Ishikawa (cell line): ENCODE measurements at regions not wholly inside any gene's neighbourhood (a gene's known extent, or its start where the extent isn't known, plus 50 kb on each side); places are given as distances from the start of the nearest gene placed in this dataset.

Source experiments
- CEBPB ChIP-seq: IDR thresholded peaks from 2 replicates; pipeline ENCODE4 v1.6.1; 2012
- FOXM1 ChIP-seq: IDR thresholded peaks from 2 replicates; pipeline ENCODE4 v1.6.1; 2012; ENCODE audit warnings: low read depth, borderline replicate concordance
- RAD21 ChIP-seq: IDR thresholded peaks from 2 replicates; pipeline ENCODE4 v1.6.1; 2012; ENCODE audit warnings: low read depth
- TAF1 ChIP-seq: IDR thresholded peaks from 2 replicates; pipeline ENCODE4 v1.6.1; 2012; ENCODE audit warnings: low read depth, mild to moderate bottlenecking
- TEAD4 ChIP-seq: IDR thresholded peaks from 2 replicates; pipeline ENCODE4 v1.6.1; 2012
- YY1 ChIP-seq: IDR thresholded peaks from 2 replicates; pipeline ENCODE4 v1.6.1; 2012; ENCODE audit warnings: low read depth
- TF ChIP-seq, protein P1 (sequence below): IDR thresholded peaks from 2 replicates; pipeline ENCODE4 v1.6.1; 2012; ENCODE audit warnings: low read depth, mild to moderate bottlenecking
- TF ChIP-seq, protein P2 (sequence below): IDR thresholded peaks from 2 replicates; pipeline ENCODE4 v1.6.1; 2012

DNA sequence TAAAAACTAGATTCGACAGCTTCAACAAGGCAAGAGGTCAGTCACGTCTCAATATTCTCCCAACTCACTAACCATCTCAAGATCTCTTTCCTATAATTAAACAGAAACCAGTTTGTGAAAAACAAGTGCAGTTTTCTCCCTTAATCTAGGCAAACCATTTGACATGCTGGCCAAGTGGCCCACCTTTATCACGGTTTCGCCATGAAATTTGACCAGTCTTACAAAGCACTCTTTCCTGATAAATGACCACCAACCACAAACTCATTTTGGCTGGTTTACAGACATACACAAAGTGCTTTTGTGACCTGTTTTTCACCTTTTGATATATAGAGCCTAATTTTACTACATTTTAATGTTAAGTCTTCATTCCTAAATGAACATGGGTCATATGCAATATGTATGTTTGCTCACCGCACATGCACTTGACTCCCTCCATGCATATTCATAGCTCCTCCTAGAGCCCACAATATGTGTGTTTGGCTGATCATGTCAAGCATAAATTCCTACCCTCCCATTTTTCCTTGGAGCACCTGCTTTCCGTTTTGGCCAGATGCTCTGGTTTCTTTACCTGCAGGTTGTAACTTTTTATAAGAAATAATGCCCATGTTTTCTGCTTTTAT lies 385.1 kb downstream of the RAD51AP2 start:
- TF ChIP-seq YY1 = no peak
- no peak for TF ChIP-seq FOXM1
- TF ChIP-seq, protein P1, sequence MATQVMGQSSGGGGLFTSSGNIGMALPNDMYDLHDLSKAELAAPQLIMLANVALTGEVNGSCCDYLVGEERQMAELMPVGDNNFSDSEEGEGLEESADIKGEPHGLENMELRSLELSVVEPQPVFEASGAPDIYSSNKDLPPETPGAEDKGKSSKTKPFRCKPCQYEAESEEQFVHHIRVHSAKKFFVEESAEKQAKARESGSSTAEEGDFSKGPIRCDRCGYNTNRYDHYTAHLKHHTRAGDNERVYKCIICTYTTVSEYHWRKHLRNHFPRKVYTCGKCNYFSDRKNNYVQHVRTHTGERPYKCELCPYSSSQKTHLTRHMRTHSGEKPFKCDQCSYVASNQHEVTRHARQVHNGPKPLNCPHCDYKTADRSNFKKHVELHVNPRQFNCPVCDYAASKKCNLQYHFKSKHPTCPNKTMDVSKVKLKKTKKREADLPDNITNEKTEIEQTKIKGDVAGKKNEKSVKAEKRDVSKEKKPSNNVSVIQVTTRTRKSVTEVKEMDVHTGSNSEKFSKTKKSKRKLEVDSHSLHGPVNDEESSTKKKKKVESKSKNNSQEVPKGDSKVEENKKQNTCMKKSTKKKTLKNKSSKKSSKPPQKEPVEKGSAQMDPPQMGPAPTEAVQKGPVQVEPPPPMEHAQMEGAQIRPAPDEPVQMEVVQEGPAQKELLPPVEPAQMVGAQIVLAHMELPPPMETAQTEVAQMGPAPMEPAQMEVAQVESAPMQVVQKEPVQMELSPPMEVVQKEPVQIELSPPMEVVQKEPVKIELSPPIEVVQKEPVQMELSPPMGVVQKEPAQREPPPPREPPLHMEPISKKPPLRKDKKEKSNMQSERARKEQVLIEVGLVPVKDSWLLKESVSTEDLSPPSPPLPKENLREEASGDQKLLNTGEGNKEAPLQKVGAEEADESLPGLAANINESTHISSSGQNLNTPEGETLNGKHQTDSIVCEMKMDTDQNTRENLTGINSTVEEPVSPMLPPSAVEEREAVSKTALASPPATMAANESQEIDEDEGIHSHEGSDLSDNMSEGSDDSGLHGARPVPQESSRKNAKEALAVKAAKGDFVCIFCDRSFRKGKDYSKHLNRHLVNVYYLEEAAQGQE = no peak
- TF ChIP-seq CEBPB = no peak
- TF ChIP-seq RAD21 = no peak
- no peak for TF ChIP-seq TAF1
- TF ChIP-seq TEAD4 = no peak
- TF ChIP-seq, protein P2, sequence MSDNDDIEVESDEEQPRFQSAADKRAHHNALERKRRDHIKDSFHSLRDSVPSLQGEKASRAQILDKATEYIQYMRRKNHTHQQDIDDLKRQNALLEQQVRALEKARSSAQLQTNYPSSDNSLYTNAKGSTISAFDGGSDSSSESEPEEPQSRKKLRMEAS = no peak
